ENCODE measurements at regions not wholly inside any gene's neighbourhood (a gene's known extent, or its start where the extent isn't known, plus 50 kb on each side); places are given as distances from the start of the nearest gene placed in this dataset.
"Not testable (repeated sequence)": the region's sequence is repeated elsewhere in the genome, so short reads cannot be mapped to it uniquely, and the experiment has no call there.

GRCh38 chr3:22748453-22749045, 454.6 kb upstream of the UBE2E2 start:
- no peaks in the 10 kb centered on the region for H3K27me3 Mint-ChIP-seq
- H3K27ac Mint-ChIP-seq: no peak overlapping the region
- no peak for ATAC-seq (replicated peaks)
- no peaks in the 10 kb centered on the region for H3K36me3 Mint-ChIP-seq (ENCODE audit: low read depth)
- peaks cover 4% of the 10 kb centered on the region for H3K9me3 Mint-ChIP-seq
- no peaks in the 10 kb centered on the region for H3K4me1 Mint-ChIP-seq
- no peak overlapping the region for H3K4me3 Mint-ChIP-seq

GRCh38 chr3:22759636-22760310, 443.4 kb upstream of the UBE2E2 start:
- Mint-ChIP-seq H3K27ac (no peak overlapping the region), H3K4me1 (no peaks in the 10 kb centered on the region), H3K36me3 (ENCODE audit: low read depth) (no peaks in the 10 kb centered on the region), H3K4me3 (no peak overlapping the region), H3K27me3 (no peaks in the 10 kb centered on the region), H3K9me3 (peaks cover 5% of the 10 kb centered on the region)
- ATAC-seq (replicated peaks): no peak

- no peaks in the 10 kb centered on the region for H3K4me1 Mint-ChIP-seq
- ATAC-seq (replicated peaks): no peak
- H3K36me3 Mint-ChIP-seq (ENCODE audit: low read depth): no peaks in the 10 kb centered on the region
- no peak overlapping the region for H3K4me3 Mint-ChIP-seq
- H3K27me3 Mint-ChIP-seq: no peaks in the 10 kb centered on the region
- peaks cover 15% of the 10 kb centered on the region for H3K9me3 Mint-ChIP-seq
- no peak overlapping the region for H3K27ac Mint-ChIP-seq
Measured at GRCh38 chr3:22765679-22766078, 437.4 kb upstream of the UBE2E2 start.

- H3K27me3 Mint-ChIP-seq: no peaks in the 10 kb centered on the region
- no peaks in the 10 kb centered on the region for H3K36me3 Mint-ChIP-seq (ENCODE audit: low read depth)
- no peaks in the 10 kb centered on the region for H3K4me1 Mint-ChIP-seq
Measured at GRCh38 chr3:22777834-22778233, 425.3 kb upstream of the UBE2E2 start.

GRCh38 chr3:22779737-22780136, 423.4 kb upstream of the UBE2E2 start:
- no peaks in the 10 kb centered on the region for H3K36me3 Mint-ChIP-seq (ENCODE audit: low read depth)
- H3K9me3 Mint-ChIP-seq: peaks cover 21% of the 10 kb centered on the region
- no peaks in the 10 kb centered on the region for H3K4me1 Mint-ChIP-seq
- H3K27ac Mint-ChIP-seq: no peak overlapping the region
- no peaks in the 10 kb centered on the region for H3K27me3 Mint-ChIP-seq
- no peak for ATAC-seq (replicated peaks)
- no peak overlapping the region for H3K4me3 Mint-ChIP-seq

More at GRCh38 chr3:22777834-22778233, 425.3 kb upstream of the UBE2E2 start:
- H3K4me3 Mint-ChIP-seq: no peak overlapping the region
- no peak for ATAC-seq (replicated peaks)
- H3K9me3 Mint-ChIP-seq: peaks cover 14% of the 10 kb centered on the region
- no peak overlapping the region for H3K27ac Mint-ChIP-seq

GRCh38 chr3:22792533-22792932, 410.6 kb upstream of the UBE2E2 start:
- Mint-ChIP-seq H3K27me3 (no peaks in the 10 kb centered on the region), H3K36me3 (ENCODE audit: low read depth) (no peaks in the 10 kb centered on the region), H3K9me3 (peaks cover 5% of the 10 kb centered on the region), H3K27ac (no peak overlapping the region), H3K4me3 (no peak overlapping the region), H3K4me1 (no peaks in the 10 kb centered on the region)
- no peak for ATAC-seq (replicated peaks)

- ATAC-seq (replicated peaks): no peak
- Mint-ChIP-seq H3K27me3 (no peaks in the 10 kb centered on the region), H3K4me1 (no peaks in the 10 kb centered on the region), H3K27ac (no peak overlapping the region), H3K4me3 (no peak overlapping the region), H3K9me3 (no peaks in the 10 kb centered on the region), H3K36me3 (ENCODE audit: low read depth) (no peaks in the 10 kb centered on the region)
Measured at GRCh38 chr3:22795917-22796316, 407.2 kb upstream of the UBE2E2 start.

- Mint-ChIP-seq H3K4me1 (no peaks in the 10 kb centered on the region), H3K27ac (no peak overlapping the region), H3K36me3 (ENCODE audit: low read depth) (no peaks in the 10 kb centered on the region), H3K9me3 (no peaks in the 10 kb centered on the region), H3K27me3 (no peaks in the 10 kb centered on the region), H3K4me3 (no peak overlapping the region)
- no peak for ATAC-seq (replicated peaks)
Measured at GRCh38 chr3:22798461-22798860, 404.7 kb upstream of the UBE2E2 start.

- no peak for ATAC-seq (replicated peaks)
- peaks cover 8% of the 10 kb centered on the region for H3K9me3 Mint-ChIP-seq
- no peaks in the 10 kb centered on the region for H3K4me1 Mint-ChIP-seq
- no peaks in the 10 kb centered on the region for H3K36me3 Mint-ChIP-seq (ENCODE audit: low read depth)
- no peak overlapping the region for H3K27ac Mint-ChIP-seq
- no peaks in the 10 kb centered on the region for H3K27me3 Mint-ChIP-seq
- H3K4me3 Mint-ChIP-seq: no peak overlapping the region
Measured at GRCh38 chr3:22819209-22819608, 383.9 kb upstream of the UBE2E2 start.

GRCh38 chr3:22835041-22835440, 368.1 kb upstream of the UBE2E2 start:
- no peak overlapping the region for H3K4me3 Mint-ChIP-seq
- no peaks in the 10 kb centered on the region for H3K4me1 Mint-ChIP-seq
- H3K27ac Mint-ChIP-seq: no peak overlapping the region
- ATAC-seq (replicated peaks): no peak
- H3K36me3 Mint-ChIP-seq (ENCODE audit: low read depth): no peaks in the 10 kb centered on the region
- no peaks in the 10 kb centered on the region for H3K9me3 Mint-ChIP-seq
- no peaks in the 10 kb centered on the region for H3K27me3 Mint-ChIP-seq

- Mint-ChIP-seq H3K27ac (no peak overlapping the region), H3K27me3 (no peaks in the 10 kb centered on the region), H3K36me3 (ENCODE audit: low read depth) (no peaks in the 10 kb centered on the region), H3K4me1 (no peaks in the 10 kb centered on the region), H3K4me3 (no peak overlapping the region), H3K9me3 (peaks cover 4% of the 10 kb centered on the region)
- no peak for ATAC-seq (replicated peaks)
Measured at GRCh38 chr3:22836131-22836530, 367.0 kb upstream of the UBE2E2 start.

- Mint-ChIP-seq H3K9me3 (peaks cover 8% of the 10 kb centered on the region), H3K4me1 (no peaks in the 10 kb centered on the region), H3K27me3 (no peaks in the 10 kb centered on the region), H3K4me3 (no peak overlapping the region), H3K27ac (no peak overlapping the region), H3K36me3 (ENCODE audit: low read depth) (no peaks in the 10 kb centered on the region)
- ATAC-seq (replicated peaks): no peak
Measured at GRCh38 chr3:22843854-22844253, 359.3 kb upstream of the UBE2E2 start.

GRCh38 chr3:22846566-22846965, 356.6 kb upstream of the UBE2E2 start:
- H3K27me3 Mint-ChIP-seq: no peaks in the 10 kb centered on the region
- no peak for ATAC-seq (replicated peaks)
- no peak overlapping the region for H3K27ac Mint-ChIP-seq
- H3K9me3 Mint-ChIP-seq: peaks cover 4% of the 10 kb centered on the region
- no peaks in the 10 kb centered on the region for H3K4me1 Mint-ChIP-seq
- H3K4me3 Mint-ChIP-seq: no peak overlapping the region
- no peaks in the 10 kb centered on the region for H3K36me3 Mint-ChIP-seq (ENCODE audit: low read depth)

GRCh38 chr3:22849583-22849982, 353.5 kb upstream of the UBE2E2 start:
- not testable (repeated sequence) for H3K27ac Mint-ChIP-seq; H3K27me3 Mint-ChIP-seq; H3K36me3 Mint-ChIP-seq (ENCODE audit: low read depth); ATAC-seq (replicated peaks); H3K4me3 Mint-ChIP-seq; H3K9me3 Mint-ChIP-seq; H3K4me1 Mint-ChIP-seq

- Mint-ChIP-seq H3K27ac (no peak overlapping the region), H3K4me3 (no peak overlapping the region), H3K27me3 (no peaks in the 10 kb centered on the region), H3K36me3 (ENCODE audit: low read depth) (no peaks in the 10 kb centered on the region), H3K9me3 (no peaks in the 10 kb centered on the region), H3K4me1 (no peaks in the 10 kb centered on the region)
- no peak for ATAC-seq (replicated peaks)
Measured at GRCh38 chr3:22856811-22857210, 346.3 kb upstream of the UBE2E2 start.

All from activated T-helper 17 cell treated with anti-CD3 and anti-CD28 coated beads, Interleukin-2, amount 50 U/mL, for 72 hours (primary cell).